HepG2 (cell line): ENCODE measurements at regions not wholly inside any gene's neighbourhood (a gene's known extent, or its start where the extent isn't known, plus 50 kb on each side); places are given as distances from the start of the nearest gene placed in this dataset.

Source experiments
- ATAC-seq: fragments of 200-7000 bp; cut with Tn5 transposase; 3 replicates; pipeline ENCODE4 v1.9.1; 2020; ENCODE audit warnings: mild to moderate bottlenecking, moderate library complexity
- BruUV-seq: library from RNA; stranded (reverse); fragments of 400-500 nt; replicated peaks from 2 replicates; lab custom pipeline; 2021; lab: Mats Ljungman, UMichigan
- CTCF ChIA-PET: fragments of 300-600 bp; formaldehyde crosslinking; extraction: SDS; loops from one replicate; lab custom pipeline; 2021; ENCODE audit warnings: low total read pairs, inconsistent platforms, low intra/inter-chr PET ratio; lab: Yijun Ruan, JAX
- POLR2A ChIA-PET: fragments of 350-600 bp; sonication (Branson Sonifier 250); formaldehyde crosslinking; loops from one replicate; lab custom pipeline; 2020; ENCODE audit warnings: antibody characterized with exemption, inconsistent platforms; lab: Yijun Ruan, JAX
- DNase-seq: peaks from one replicate; pipeline ENCODE4 v3.0.0-alpha.2; 2015; ENCODE audit warnings: low spot score
- FAIRE-seq: peaks from 3 replicates; lab custom pipeline; 2011; peaks lifted over from hg19 to GRCh38; lab: Jason Lieb, UNC
- H2AFZ ChIP-seq: one replicate; pipeline ENCODE4 v1.6.1; 2011; ENCODE audit warnings: low read length, inconsistent platforms
- H3K27ac ChIP-seq: fragments of 300-600 bp; 3 replicates; pipeline ENCODE4 v1.8.0; 2011; ENCODE audit warnings: mixed run types, mild to moderate bottlenecking, mixed read lengths, low read length, inconsistent platforms; ENCODE audit not compliant: insufficient read depth; ENCODE audit errors: extremely low read length
- H3K27me3 ChIP-seq, 2 experiments: fragments of 200-600 bp in 1 of 2; 2 replicates in 1 of 2; 3 replicates in 1 of 2; pipeline versions ENCODE4 v1.6.0 to v1.8.0; 2011; ENCODE audit warnings: low read length in 2 of 2, mild to moderate bottlenecking in 2 of 2, moderate library complexity in 2 of 2, inconsistent platforms in 1 of 2; ENCODE audit not compliant: insufficient read depth in 2 of 2, control insufficient read depth in 1 of 2
- H3K36me3 ChIP-seq, 2 experiments: fragments of 200-600 bp in 1 of 2; replicated peaks in 1 of 2; 2 replicates in 1 of 2; 3 replicates in 1 of 2; pipeline versions ENCODE4 v1.5.1 to v1.8.0; 2011; ENCODE audit warnings: low read length in 2 of 2, inconsistent platforms in 1 of 2; ENCODE audit not compliant: insufficient read depth in 2 of 2, control insufficient read depth in 1 of 2
- H3K4me1 ChIP-seq: 2 replicates; pipeline ENCODE4 v1.5.1; 2012; ENCODE audit warnings: low read length, inconsistent platforms; ENCODE audit not compliant: insufficient read depth
- H3K4me2 ChIP-seq: 2 replicates; pipeline ENCODE4 v1.6.0; 2011; ENCODE audit warnings: low read depth, low read length, inconsistent platforms
- H3K4me3 ChIP-seq, 3 experiments: fragments of 200-600 bp in 1 of 3; sonication (generic), shearing (Covaris generic) in 1 of 3; replicated peaks in 1 of 3; 2 replicates each; pipeline ENCODE4 v1.5.1; 2011 to 2016; ENCODE audit warnings: low read length in 3 of 3, inconsistent platforms in 2 of 3, low read depth in 2 of 3, mild to moderate bottlenecking in 2 of 3, control low read depth in 1 of 3, mixed read lengths in 1 of 3; ENCODE audit not compliant: insufficient read depth in 1 of 3
- H3K79me2 ChIP-seq: one replicate; pipeline ENCODE4 v1.6.1; 2011; ENCODE audit warnings: low read length, inconsistent platforms; ENCODE audit not compliant: insufficient read depth
- H3K9ac ChIP-seq: 2 replicates; pipeline ENCODE4 v1.6.0; 2011; ENCODE audit warnings: mild to moderate bottlenecking, low read depth, low read length, inconsistent platforms; ENCODE audit not compliant: insufficient read depth
- H3K9me3 ChIP-seq: 2 replicates; pipeline ENCODE4 v1.5.1; 2012; ENCODE audit warnings: mild to moderate bottlenecking, low read length
- H4K20me1 ChIP-seq: 2 replicates; pipeline ENCODE4 v1.6.0; 2011; ENCODE audit warnings: inconsistent platforms, mild to moderate bottlenecking, low read length, moderate library complexity; ENCODE audit not compliant: insufficient read depth
- HNRNPK ChIP-seq: fragments of 200-400 bp; formaldehyde crosslinking; IDR thresholded peaks from 2 replicates; pipeline ENCODE4 v1.6.1; 2018; ENCODE audit warnings: low read length, low read depth, moderate library complexity, mild to moderate bottlenecking; ENCODE audit not compliant: poor library complexity, severe bottlenecking
- KMT2A ChIP-seq: sonication (generic); formaldehyde crosslinking; IDR thresholded peaks from 2 replicates; pipeline ENCODE4 v1.4.0; 2020; ENCODE audit warnings: missing genetic modification reagents
- ZFP82 ChIP-seq: sonication (generic); formaldehyde crosslinking; IDR thresholded peaks from 2 replicates; pipeline ENCODE4 v1.5.1; 2020; ENCODE audit warnings: mild to moderate bottlenecking, missing genetic modification reagents, borderline replicate concordance
- WGBS: methylation state at CpG from one replicate; pipeline ENCODE4 v1.1.6; 2017; ENCODE audit warnings: low lambda C conversion rate; 5-methylcytosine and 5-hydroxymethylcytosine counted together
- in situ Hi-C: cut with HindIII; loops from 2 replicates; pipeline ENCODE4 v1.10.0; 2017; ENCODE audit warnings: low pct_unique_long_range_greater_than_20kb; ENCODE audit not compliant: extremely low pct_ligation_motif_present
- intact Hi-C: fragments of 100-400 bp; cut with micrococcal nuclease; formaldehyde crosslinking; loops from one replicate; pipeline ENCODE4 v1.10.0; 2022; ENCODE audit not compliant: unreplicated experiment

- H3K9ac ChIP-seq: no peak overlapping the region
- no peak overlapping the region for H2AFZ ChIP-seq
- in situ Hi-C loops (no loop called here), intact Hi-C loops (no loop called here)
- FAIRE-seq (no peak), DNase-seq (no peak), ATAC-seq (no peak)
- ChIA-PET CTCF (no interaction called here), POLR2A (no interaction called here)
- peaks cover 88% of the 10 kb centered on the region for H3K9me3 ChIP-seq
- no peak for TF ChIP-seq KMT2A
- H4K20me1 ChIP-seq: no peaks in the 10 kb centered on the region
- H3K27me3 ChIP-seq: no peaks in the 10 kb centered on the region
- no peak overlapping the region for H3K4me2 ChIP-seq
- H3K27ac ChIP-seq: no peak overlapping the region
- no peaks in the 10 kb centered on the region for H3K4me1 ChIP-seq
- H3K79me2 ChIP-seq: no peaks in the 10 kb centered on the region
- WGBS: 37% methylated on average over 2 of the region's 2 CpGs
- BruUV-seq: no TSS peak
- H3K4me3 ChIP-seq: no peak overlapping the region
- no peaks in the 10 kb centered on the region for H3K36me3 ChIP-seq
These were observed 258.5 kb downstream of the NOVA1 start for GRCh38 chr14:26339381-26339780.

- no peaks in the 10 kb centered on the region for H4K20me1 ChIP-seq
- intact Hi-C loops: no loop called here
- H3K79me2 ChIP-seq: no peaks in the 10 kb centered on the region
- no peak overlapping the region for H3K27ac ChIP-seq
- TF ChIP-seq ZFP82 (no peak), HNRNPK (peak; percentile 46)
- POLR2A ChIA-PET: no interaction called here
- H2AFZ ChIP-seq: no peak overlapping the region
- ATAC-seq (no peak), DNase-seq (no peak), FAIRE-seq (no peak)
- 5% methylated on average over 2 of the region's 2 CpGs for WGBS
- CTCF ChIA-PET: no interaction called here
- H3K9ac ChIP-seq: no peak overlapping the region
- H3K27me3 ChIP-seq: no peaks in the 10 kb centered on the region
- peaks cover 90% of the 10 kb centered on the region for H3K9me3 ChIP-seq
- in situ Hi-C loops: no loop called here
- H3K4me3 ChIP-seq: no peak overlapping the region
- no peaks in the 10 kb centered on the region for H3K4me1 ChIP-seq
- BruUV-seq: no TSS peak
- no peaks in the 10 kb centered on the region for H3K36me3 ChIP-seq
- H3K4me2 ChIP-seq: no peak overlapping the region
These were observed 259.6 kb downstream of the NOVA1 start for GRCh38 chr14:26338231-26338630.
